ENCODE measurements at regions not wholly inside any gene's neighbourhood (a gene's known extent, or its start where the extent isn't known, plus 50 kb on each side); places are given as distances from the start of the nearest gene placed in this dataset.
"Not testable (repeated sequence)": the region's sequence is repeated elsewhere in the genome, so short reads cannot be mapped to it uniquely, and the experiment has no call there.

- ATAC-seq (ENCODE audit: poor library complexity); intact Hi-C loops (cut with DNase I, micrococcal nuclease); H3K27ac ChIP-seq (ENCODE audit: low read depth in 1 of 2, low read length in 2 of 2); H3K27me3 ChIP-seq (ENCODE audit: control insufficient read depth in 1 of 2, insufficient read depth in 2 of 2, low read length in 2 of 2); H3K27ac Mint-ChIP-seq; H3K9me3 Mint-ChIP-seq; H3K36me3 Mint-ChIP-seq (ENCODE audit: low read depth); H3K4me1 Mint-ChIP-seq (ENCODE audit: low read depth); H3K4me3 ChIP-seq (ENCODE audit: low read length); H3K4me3 Mint-ChIP-seq; POLR2A ChIA-PET; H3K4me1 ChIP-seq (ENCODE audit: insufficient read depth, low read length); CTCF ChIA-PET; H3K36me3 ChIP-seq (ENCODE audit: insufficient read depth, low read length); DNase-seq: not testable (repeated sequence)
- H3K27me3 Mint-ChIP-seq = peaks cover 33% of the 10 kb centered on the region
- peaks cover 0 to 16% of the 10 kb centered on the region in 2 experiments for H3K9me3 ChIP-seq (ENCODE audit: control insufficient read depth in 1 of 2, insufficient read depth in 1 of 2, low read length in 2 of 2)
Measured at GRCh38 chr4:3596957-3597733, 64.9 kb upstream of the LRPAP1 start.

GRCh38 chr4:3595627-3596291 is 63.5 kb upstream of the LRPAP1 start:
- H3K4me3 Mint-ChIP-seq; H3K9me3 ChIP-seq (ENCODE audit: control insufficient read depth in 1 of 2, insufficient read depth in 1 of 2, low read length in 2 of 2); H3K36me3 Mint-ChIP-seq (ENCODE audit: low read depth); intact Hi-C loops (cut with DNase I, micrococcal nuclease); ATAC-seq (ENCODE audit: poor library complexity); H3K4me1 Mint-ChIP-seq (ENCODE audit: low read depth); H3K27ac ChIP-seq (ENCODE audit: low read depth in 1 of 2, low read length in 2 of 2); H3K9me3 Mint-ChIP-seq; POLR2A ChIA-PET; H3K27me3 ChIP-seq (ENCODE audit: control insufficient read depth in 1 of 2, insufficient read depth in 2 of 2, low read length in 2 of 2); H3K4me3 ChIP-seq (ENCODE audit: low read length); H3K27ac Mint-ChIP-seq; H3K36me3 ChIP-seq (ENCODE audit: insufficient read depth, low read length); DNase-seq; H3K4me1 ChIP-seq (ENCODE audit: insufficient read depth, low read length); CTCF ChIA-PET: not testable (repeated sequence)
- peaks cover 33% of the 10 kb centered on the region for H3K27me3 Mint-ChIP-seq

GRCh38 chr4:3594751-3595150 is 62.5 kb upstream of the LRPAP1 start:
- H3K4me3 Mint-ChIP-seq; intact Hi-C loops (cut with DNase I, micrococcal nuclease); H3K27me3 ChIP-seq (ENCODE audit: control insufficient read depth in 1 of 2, insufficient read depth in 2 of 2, low read length in 2 of 2); POLR2A ChIA-PET; DNase-seq; H3K4me1 Mint-ChIP-seq (ENCODE audit: low read depth); H3K4me3 ChIP-seq (ENCODE audit: low read length); H3K36me3 Mint-ChIP-seq (ENCODE audit: low read depth); H3K9me3 ChIP-seq (ENCODE audit: control insufficient read depth in 1 of 2, insufficient read depth in 1 of 2, low read length in 2 of 2); H3K9me3 Mint-ChIP-seq; H3K36me3 ChIP-seq (ENCODE audit: insufficient read depth, low read length); CTCF ChIA-PET; H3K4me1 ChIP-seq (ENCODE audit: insufficient read depth, low read length); ATAC-seq (ENCODE audit: poor library complexity); H3K27ac ChIP-seq (ENCODE audit: low read depth in 1 of 2, low read length in 2 of 2); H3K27ac Mint-ChIP-seq: not testable (repeated sequence)
- peaks cover 33% of the 10 kb centered on the region for H3K27me3 Mint-ChIP-seq

GRCh38 chr4:3589946-3590924 is 58.0 kb upstream of the LRPAP1 start:
- H3K4me1 Mint-ChIP-seq (ENCODE audit: low read depth); POLR2A ChIA-PET; H3K36me3 Mint-ChIP-seq (ENCODE audit: low read depth); H3K27me3 ChIP-seq (ENCODE audit: control insufficient read depth in 1 of 2, insufficient read depth in 2 of 2, low read length in 2 of 2); H3K36me3 ChIP-seq (ENCODE audit: insufficient read depth, low read length); H3K27ac ChIP-seq (ENCODE audit: low read depth in 1 of 2, low read length in 2 of 2); H3K4me3 Mint-ChIP-seq; H3K4me1 ChIP-seq (ENCODE audit: insufficient read depth, low read length); CTCF ChIA-PET; H3K4me3 ChIP-seq (ENCODE audit: low read length); H3K9me3 ChIP-seq (ENCODE audit: control insufficient read depth in 1 of 2, insufficient read depth in 1 of 2, low read length in 2 of 2); H3K27ac Mint-ChIP-seq; H3K9me3 Mint-ChIP-seq; intact Hi-C loops (cut with DNase I, micrococcal nuclease); ATAC-seq (ENCODE audit: poor library complexity); DNase-seq: not testable (repeated sequence)
- H3K27me3 Mint-ChIP-seq = peaks cover 18% of the 10 kb centered on the region

- H3K36me3 Mint-ChIP-seq (ENCODE audit: low read depth); H3K9me3 Mint-ChIP-seq; H3K27ac ChIP-seq (ENCODE audit: low read depth in 1 of 2, low read length in 2 of 2); H3K36me3 ChIP-seq (ENCODE audit: insufficient read depth, low read length); ATAC-seq (ENCODE audit: poor library complexity); intact Hi-C loops (cut with DNase I, micrococcal nuclease); DNase-seq; H3K4me1 ChIP-seq (ENCODE audit: insufficient read depth, low read length); H3K9me3 ChIP-seq (ENCODE audit: control insufficient read depth in 1 of 2, insufficient read depth in 1 of 2, low read length in 2 of 2); H3K27ac Mint-ChIP-seq; H3K27me3 ChIP-seq (ENCODE audit: control insufficient read depth in 1 of 2, insufficient read depth in 2 of 2, low read length in 2 of 2); H3K4me3 Mint-ChIP-seq; H3K4me1 Mint-ChIP-seq (ENCODE audit: low read depth); POLR2A ChIA-PET; CTCF ChIA-PET; H3K4me3 ChIP-seq (ENCODE audit: low read length): not testable (repeated sequence)
- H3K27me3 Mint-ChIP-seq = peaks cover 14% of the 10 kb centered on the region
Measured at GRCh38 chr4:3589379-3589778, 57.2 kb upstream of the LRPAP1 start.

- H3K4me1 Mint-ChIP-seq (ENCODE audit: low read depth); CTCF ChIA-PET; ATAC-seq (ENCODE audit: poor library complexity); H3K4me3 Mint-ChIP-seq; H3K36me3 Mint-ChIP-seq (ENCODE audit: low read depth); H3K4me3 ChIP-seq (ENCODE audit: low read length); POLR2A ChIA-PET; H3K27me3 ChIP-seq (ENCODE audit: control insufficient read depth in 1 of 2, insufficient read depth in 2 of 2, low read length in 2 of 2); H3K4me1 ChIP-seq (ENCODE audit: insufficient read depth, low read length); H3K9me3 Mint-ChIP-seq; intact Hi-C loops (cut with DNase I, micrococcal nuclease); H3K36me3 ChIP-seq (ENCODE audit: insufficient read depth, low read length); H3K27ac Mint-ChIP-seq; H3K9me3 ChIP-seq (ENCODE audit: control insufficient read depth in 1 of 2, insufficient read depth in 1 of 2, low read length in 2 of 2); H3K27ac ChIP-seq (ENCODE audit: low read depth in 1 of 2, low read length in 2 of 2): not testable (repeated sequence)
- H3K27me3 Mint-ChIP-seq = peaks cover 10% of the 10 kb centered on the region
- DNase-seq = peak in 1 of 14 experiments; percentile 22
Measured at GRCh38 chr4:3588517-3589194, 56.4 kb upstream of the LRPAP1 start.
